Mammary epithelial cell (primary cell): ENCODE measurements at regions not wholly inside any gene's neighbourhood (a gene's known extent, or its start where the extent isn't known, plus 50 kb on each side); places are given as distances from the start of the nearest gene placed in this dataset.

Experiments used
- CTCF ChIP-seq, 2 donors: IDR thresholded peaks in 1 of 2; conservative IDR thresholded peaks in 1 of 2; 2 replicates each; pipeline ENCODE4 v1.5.1; 2011 to 2012; ENCODE audit warnings: inconsistent platforms in 2 of 2, low read length in 2 of 2, mild to moderate bottlenecking in 2 of 2, control low read depth in 1 of 2, low read depth in 1 of 2; ENCODE audit not compliant: insufficient read depth in 1 of 2; ENCODE audit errors: extremely low read depth in 1 of 2
- EZH2 ChIP-seq: IDR thresholded peaks from 2 replicates; pipeline ENCODE4 v1.6.1; 2012; ENCODE audit warnings: low read length, inconsistent platforms, borderline replicate concordance

- TF ChIP-seq CTCF (conservative IDR thresholded peaks at IDR 0.05 in 1 of 2, IDR thresholded peaks at IDR 0.05 in 1 of 2; ENCODE audit: extremely low read depth in 1 of 2, insufficient read depth in 1 of 2, low read depth in 1 of 2, low read length in 2 of 2) (no peak), EZH2 (no peak)
These were observed 62.0 kb upstream of the FAM222A start for GRCh38 chr12:109651596-109651995.
